Activated naive CD8-positive, alpha-beta T cell treated with anti-CD3 and anti-CD28 coated beads for 36 hours (primary cell): ENCODE measurements at regions not wholly inside any gene's neighbourhood (a gene's known extent, or its start where the extent isn't known, plus 50 kb on each side); places are given as distances from the start of the nearest gene placed in this dataset.

ENCODE experiments used
- DNase-seq: peaks from one replicate; pipeline ENCODE4 v3.0.0; 2021
- H3K27ac Mint-ChIP-seq: one replicate; pipeline ENCODE4 v1.8.0; 2022; ENCODE audit warnings: mild to moderate bottlenecking, moderate library complexity, mixed read lengths
- H3K27me3 Mint-ChIP-seq: one replicate; pipeline ENCODE4 v1.8.0; 2022; ENCODE audit warnings: mild to moderate bottlenecking, mixed read lengths
- H3K36me3 Mint-ChIP-seq: one replicate; pipeline ENCODE4 v1.8.0; 2021; ENCODE audit warnings: mild to moderate bottlenecking, mixed read lengths
- H3K4me1 Mint-ChIP-seq: one replicate; pipeline ENCODE4 v1.8.0; 2021; ENCODE audit warnings: mixed read lengths
- H3K4me3 Mint-ChIP-seq: one replicate; pipeline ENCODE4 v1.8.0; 2022; ENCODE audit warnings: mild to moderate bottlenecking, moderate library complexity, mixed read lengths
- H3K9me3 Mint-ChIP-seq: one replicate; pipeline ENCODE4 v1.8.0; 2022; ENCODE audit warnings: mixed read lengths

DNA sequence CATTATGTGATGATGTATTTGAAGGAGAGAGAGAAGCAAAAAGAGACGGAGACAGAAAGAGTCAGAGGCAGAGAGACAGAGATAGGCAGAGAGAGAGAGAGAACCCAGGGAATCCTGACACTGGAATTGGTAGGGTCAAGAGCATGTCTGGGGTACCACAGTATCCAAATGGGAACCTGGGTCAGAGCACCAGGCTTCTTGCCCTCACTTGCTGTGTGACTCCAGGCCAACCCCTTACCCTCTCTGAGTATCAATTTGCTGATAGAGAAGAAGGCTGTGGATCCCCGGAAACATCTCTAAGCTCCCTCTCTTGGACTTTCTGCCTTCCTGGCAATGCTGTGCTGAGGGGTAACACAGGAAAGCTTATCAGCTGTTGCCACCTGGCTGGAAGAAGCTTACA, 385.3 kb upstream of the SULF2 start:
- Mint-ChIP-seq H3K4me1 (no peaks in the 10 kb centered on the region), H3K9me3 (no peaks in the 10 kb centered on the region), H3K4me3 (no peak overlapping the region), H3K27me3 (peaks cover 6% of the 10 kb centered on the region), H3K36me3 (no peaks in the 10 kb centered on the region), H3K27ac (no peak overlapping the region)
- no peak for DNase-seq

DNA sequence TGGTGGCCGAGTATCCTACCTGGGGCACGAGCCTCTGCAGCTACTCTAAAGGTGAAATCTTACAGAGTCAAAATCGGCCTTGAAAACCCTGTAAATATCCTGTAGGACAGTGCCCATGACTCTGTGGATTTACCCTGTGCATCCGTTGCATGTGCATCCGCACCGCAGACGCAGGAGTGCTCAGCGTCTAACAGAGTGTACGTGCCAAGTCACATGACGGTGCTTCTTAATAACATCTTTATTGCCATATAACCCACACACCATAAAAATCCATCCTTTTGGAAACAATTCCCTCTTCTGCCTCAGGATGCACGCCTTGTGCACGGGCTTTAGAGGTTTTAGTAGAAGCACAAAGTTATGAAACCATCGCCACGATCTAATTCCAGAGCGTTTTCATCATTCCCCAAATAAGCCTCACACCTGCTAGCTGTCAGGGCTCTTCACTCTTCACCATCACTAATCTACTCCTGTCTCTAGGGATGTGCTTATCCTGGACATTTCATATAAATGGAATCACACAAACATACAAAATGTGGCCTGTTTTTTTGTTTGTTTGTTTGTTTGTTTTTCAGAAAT, 384.5 kb upstream of the SULF2 start:
- no peaks in the 10 kb centered on the region for H3K4me1 Mint-ChIP-seq
- no peak overlapping the region for H3K27ac Mint-ChIP-seq
- H3K36me3 Mint-ChIP-seq = no peaks in the 10 kb centered on the region
- no peak overlapping the region for H3K4me3 Mint-ChIP-seq
- no peaks in the 10 kb centered on the region for H3K9me3 Mint-ChIP-seq
- peaks cover 6% of the 10 kb centered on the region for H3K27me3 Mint-ChIP-seq
- DNase-seq = no peak

DNA sequence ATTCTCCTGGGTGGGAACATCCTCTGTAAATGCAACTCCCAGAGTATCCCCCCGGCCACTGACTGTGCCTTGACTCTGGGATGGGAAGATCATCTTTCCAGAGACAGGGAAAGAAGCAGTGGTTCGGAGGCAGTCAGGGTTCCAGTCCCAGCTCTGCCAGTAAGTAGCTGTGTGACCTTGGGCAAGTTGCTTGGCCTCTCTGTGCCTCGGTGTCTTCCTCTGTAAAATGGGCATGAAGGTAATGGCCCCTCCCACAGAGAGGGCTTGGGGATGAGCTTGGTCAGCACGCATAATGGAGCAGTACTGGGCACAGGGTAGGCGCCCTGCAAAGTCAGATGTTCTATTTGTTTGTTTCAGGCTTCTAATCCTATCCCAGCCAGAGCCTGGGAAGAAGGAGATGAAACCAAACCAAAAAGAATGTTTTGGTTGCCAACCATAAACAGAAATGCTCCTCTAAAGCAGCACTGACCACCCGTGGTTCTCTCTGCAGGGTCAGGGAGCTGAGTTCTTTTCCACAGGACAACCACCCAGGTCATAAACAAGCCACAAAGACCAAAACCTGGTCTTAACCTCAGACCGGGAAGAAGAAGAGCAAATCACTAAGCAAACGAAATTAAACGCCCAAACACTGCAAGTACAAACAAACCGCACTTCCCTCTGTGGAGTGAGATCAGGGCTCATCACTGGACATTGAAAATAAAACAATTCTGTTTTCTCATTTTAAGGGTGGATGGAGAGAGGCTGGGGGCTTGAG, 381.0 kb upstream of the SULF2 start:
- H3K4me3 Mint-ChIP-seq = no peak overlapping the region
- H3K4me1 Mint-ChIP-seq = no peaks in the 10 kb centered on the region
- H3K27me3 Mint-ChIP-seq = peaks cover 3% of the 10 kb centered on the region
- H3K27ac Mint-ChIP-seq = no peak overlapping the region
- no peaks in the 10 kb centered on the region for H3K36me3 Mint-ChIP-seq
- H3K9me3 Mint-ChIP-seq = no peaks in the 10 kb centered on the region
- DNase-seq = no peak

DNA sequence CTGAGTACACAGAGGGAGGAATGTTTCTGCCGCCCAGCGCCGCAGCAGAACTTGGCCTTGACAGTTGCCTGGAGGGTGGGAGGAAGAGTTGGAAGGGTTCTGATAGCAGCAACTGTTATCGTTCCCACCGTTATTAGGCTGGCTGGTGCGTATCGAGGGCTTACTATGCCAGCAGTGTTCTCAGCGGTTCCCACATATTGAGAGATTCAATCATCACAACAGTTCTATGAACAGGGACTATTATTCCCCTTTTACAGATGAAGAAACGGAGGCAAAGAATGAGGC, 380.1 kb upstream of the SULF2 start:
- H3K36me3 Mint-ChIP-seq = no peaks in the 10 kb centered on the region
- no peaks in the 10 kb centered on the region for H3K4me1 Mint-ChIP-seq
- H3K27ac Mint-ChIP-seq = no peak overlapping the region
- no peaks in the 10 kb centered on the region for H3K9me3 Mint-ChIP-seq
- no peak for DNase-seq
- peaks cover 3% of the 10 kb centered on the region for H3K27me3 Mint-ChIP-seq
- no peak overlapping the region for H3K4me3 Mint-ChIP-seq

DNA sequence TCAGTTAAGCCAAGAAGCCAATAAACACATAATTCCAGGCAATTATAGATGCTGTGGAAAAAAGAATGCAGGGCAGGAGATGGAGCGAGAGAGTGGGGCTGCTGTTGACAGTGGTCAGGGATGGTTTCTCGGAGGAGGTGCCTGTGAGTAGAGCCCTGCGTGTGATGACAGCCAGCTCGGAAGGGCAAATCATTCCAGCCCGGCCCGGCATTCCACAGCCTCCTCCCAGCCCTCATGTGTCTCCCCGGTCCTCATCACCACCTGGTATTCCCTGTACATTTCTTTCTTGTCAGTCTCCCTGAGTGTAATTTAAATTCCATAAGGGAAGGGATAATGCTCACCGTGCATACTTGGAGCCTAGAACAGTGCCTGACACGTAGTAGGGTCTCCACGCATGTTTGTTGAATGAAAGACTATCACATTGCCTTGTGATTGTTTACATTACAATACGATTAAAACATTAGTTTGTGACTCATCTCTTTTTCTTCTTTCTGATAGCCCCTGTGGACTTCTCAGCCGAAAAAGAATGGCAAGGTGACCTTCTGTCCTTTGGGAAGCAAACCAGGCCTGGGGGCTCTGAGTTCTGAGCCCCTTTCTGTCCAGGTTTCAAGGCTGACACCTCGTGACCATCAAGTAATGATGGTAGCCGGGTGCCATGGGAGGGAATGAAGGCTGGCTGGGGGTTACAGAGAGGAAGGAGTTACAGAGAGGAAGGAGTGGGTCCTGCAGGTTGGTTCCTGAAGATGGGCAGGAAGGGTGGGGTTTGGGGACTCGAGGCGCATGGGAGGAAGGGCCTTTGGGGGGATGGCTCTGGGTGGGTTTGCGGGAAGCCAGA, 379.5 kb upstream of the SULF2 start:
- peaks cover 1% of the 10 kb centered on the region for H3K27me3 Mint-ChIP-seq
- no peaks in the 10 kb centered on the region for H3K4me1 Mint-ChIP-seq
- no peak for DNase-seq
- no peaks in the 10 kb centered on the region for H3K36me3 Mint-ChIP-seq
- no peaks in the 10 kb centered on the region for H3K9me3 Mint-ChIP-seq
- no peak overlapping the region for H3K27ac Mint-ChIP-seq
- no peak overlapping the region for H3K4me3 Mint-ChIP-seq

DNA sequence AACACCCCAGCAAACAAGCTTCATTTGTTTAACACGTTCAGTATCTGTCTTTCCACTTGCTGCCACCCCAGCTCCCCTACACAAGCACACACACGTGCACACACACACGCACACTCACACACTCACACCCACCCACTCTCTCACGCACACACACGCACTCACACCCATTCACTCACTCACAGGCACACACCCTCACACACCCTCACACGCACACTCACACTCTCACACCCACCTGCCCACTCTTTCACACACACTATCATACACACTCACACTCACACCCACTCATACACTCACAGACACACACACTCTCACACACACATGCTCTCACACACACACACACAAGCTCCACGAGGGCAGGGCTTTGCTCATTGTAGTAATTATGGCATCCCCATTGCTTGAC, 378.8 kb upstream of the SULF2 start:
- H3K36me3 Mint-ChIP-seq = no peaks in the 10 kb centered on the region
- H3K4me1 Mint-ChIP-seq = no peaks in the 10 kb centered on the region
- H3K4me3 Mint-ChIP-seq = no peak overlapping the region
- H3K27ac Mint-ChIP-seq = no peak overlapping the region
- no peaks in the 10 kb centered on the region for H3K27me3 Mint-ChIP-seq
- no peak for DNase-seq
- H3K9me3 Mint-ChIP-seq = no peaks in the 10 kb centered on the region

DNA sequence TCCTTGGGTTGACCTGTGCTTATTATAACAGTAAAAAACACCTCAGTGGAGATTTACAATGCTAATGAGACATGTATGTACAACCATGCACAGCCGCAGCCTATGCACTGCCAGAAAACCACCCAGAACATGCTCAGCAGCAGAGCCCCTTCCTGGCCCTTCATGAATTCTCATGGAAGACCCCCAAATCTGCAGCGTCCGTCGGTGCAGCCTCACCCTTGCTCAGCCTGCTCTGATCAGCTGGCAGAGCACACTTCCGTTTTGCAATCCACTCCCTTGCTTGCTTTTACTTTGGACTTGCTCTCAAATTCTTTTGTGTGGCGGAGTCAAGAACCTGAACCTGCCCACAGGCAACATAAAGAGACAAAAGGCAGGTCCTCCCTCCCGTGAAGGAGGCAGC, 378.2 kb upstream of the SULF2 start:
- Mint-ChIP-seq H3K9me3 (no peaks in the 10 kb centered on the region), H3K4me3 (no peak overlapping the region), H3K27me3 (no peaks in the 10 kb centered on the region), H3K27ac (no peak overlapping the region), H3K36me3 (no peaks in the 10 kb centered on the region), H3K4me1 (no peaks in the 10 kb centered on the region)
- DNase-seq = no peak

DNA sequence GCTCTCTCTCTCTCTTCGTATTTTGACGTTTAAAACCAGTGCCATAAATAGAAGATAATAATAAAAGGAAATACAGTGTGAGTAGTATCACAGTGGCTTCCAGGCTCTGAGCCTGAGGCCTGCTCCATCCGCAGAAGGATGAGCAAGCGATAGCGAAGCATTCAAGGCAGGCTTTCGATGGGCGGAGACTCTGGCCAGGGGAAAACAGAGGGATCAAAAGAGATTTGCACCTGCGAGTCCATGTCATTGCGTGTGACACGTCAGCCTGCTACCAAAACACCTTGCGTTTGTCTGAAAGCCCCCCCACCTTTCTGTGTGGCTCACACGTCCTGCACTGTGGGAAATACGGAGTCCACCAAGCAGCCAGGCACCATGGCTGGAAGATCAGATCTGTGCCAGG, 377.3 kb upstream of the SULF2 start:
- Mint-ChIP-seq H3K4me3 (no peak overlapping the region), H3K36me3 (no peaks in the 10 kb centered on the region)

DNA sequence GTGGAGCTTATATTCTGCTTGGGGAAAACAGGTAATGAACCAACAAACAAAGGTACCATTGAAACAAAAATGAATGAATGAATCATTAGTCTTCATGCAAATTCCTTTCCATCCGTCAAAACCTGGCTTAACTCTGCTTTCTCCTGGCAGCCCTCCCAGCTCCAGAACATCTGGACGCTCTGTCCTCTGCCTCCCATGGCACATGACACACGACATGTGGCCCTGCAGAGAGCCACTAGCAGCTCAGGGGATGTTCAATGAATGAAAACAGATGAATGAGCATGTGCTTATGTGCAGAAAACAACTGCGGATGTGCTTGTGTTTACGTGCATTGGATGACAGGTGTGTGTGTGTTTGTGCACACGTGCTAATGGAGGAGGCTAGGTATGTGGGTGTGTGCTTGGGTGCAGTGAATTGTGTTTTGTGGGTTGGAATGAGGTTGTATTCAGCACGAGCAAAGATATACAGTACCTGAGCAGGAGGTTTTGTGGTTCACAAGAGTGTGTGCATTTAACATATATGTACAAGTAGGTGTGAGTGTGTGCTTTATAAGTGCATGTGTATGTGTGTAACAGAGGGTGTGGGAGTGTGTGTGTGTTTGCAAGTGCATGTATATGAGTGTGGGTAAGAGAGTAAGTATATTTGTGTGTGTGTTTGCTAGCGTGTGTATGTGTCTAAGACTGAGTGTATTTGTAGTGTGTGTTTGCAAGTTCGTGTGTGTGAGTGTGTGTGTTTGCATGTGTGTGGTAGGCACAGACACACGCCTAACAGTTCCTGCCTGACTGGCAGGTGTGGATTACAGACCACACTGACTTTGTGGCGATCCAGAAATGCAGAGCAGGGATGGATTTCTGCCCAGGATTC, 374.1 kb upstream of the SULF2 start:
- Mint-ChIP-seq H3K4me3 (no peak overlapping the region), H3K4me1 (no peaks in the 10 kb centered on the region), H3K27me3 (peaks cover 5% of the 10 kb centered on the region), H3K36me3 (no peaks in the 10 kb centered on the region), H3K27ac (no peak overlapping the region), H3K9me3 (no peaks in the 10 kb centered on the region)
- no peak for DNase-seq

More for the DNA sequence above, 377.3 kb upstream of the SULF2 start:
- Mint-ChIP-seq H3K27me3 (no peaks in the 10 kb centered on the region), H3K27ac (no peak overlapping the region), H3K9me3 (no peaks in the 10 kb centered on the region), H3K4me1 (no peaks in the 10 kb centered on the region)
- DNase-seq = no peak

DNA sequence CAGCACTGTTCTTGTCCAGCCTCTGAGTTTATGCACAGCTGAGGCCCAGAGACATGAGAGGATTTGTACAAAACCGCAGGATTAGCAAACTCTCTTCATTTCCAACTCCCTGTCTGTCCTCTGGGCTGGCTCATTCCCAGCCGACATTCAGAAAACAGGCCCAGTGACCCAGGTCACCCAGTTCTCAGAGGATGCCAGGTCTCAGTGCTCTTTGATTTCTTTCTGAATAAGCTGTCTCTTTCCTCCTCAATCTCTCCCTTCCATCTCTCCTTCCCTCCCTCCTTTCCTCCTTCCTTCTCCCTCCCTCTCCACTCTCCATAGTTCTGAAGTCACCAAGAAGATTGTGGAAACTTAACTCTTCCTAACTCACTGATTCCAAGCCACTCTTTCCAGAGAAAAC, 372.7 kb upstream of the SULF2 start:
- Mint-ChIP-seq H3K36me3 (no peaks in the 10 kb centered on the region), H3K4me1 (no peaks in the 10 kb centered on the region), H3K9me3 (no peaks in the 10 kb centered on the region), H3K27ac (no peak overlapping the region), H3K27me3 (peaks cover 6% of the 10 kb centered on the region), H3K4me3 (no peak overlapping the region)
- no peak for DNase-seq

DNA sequence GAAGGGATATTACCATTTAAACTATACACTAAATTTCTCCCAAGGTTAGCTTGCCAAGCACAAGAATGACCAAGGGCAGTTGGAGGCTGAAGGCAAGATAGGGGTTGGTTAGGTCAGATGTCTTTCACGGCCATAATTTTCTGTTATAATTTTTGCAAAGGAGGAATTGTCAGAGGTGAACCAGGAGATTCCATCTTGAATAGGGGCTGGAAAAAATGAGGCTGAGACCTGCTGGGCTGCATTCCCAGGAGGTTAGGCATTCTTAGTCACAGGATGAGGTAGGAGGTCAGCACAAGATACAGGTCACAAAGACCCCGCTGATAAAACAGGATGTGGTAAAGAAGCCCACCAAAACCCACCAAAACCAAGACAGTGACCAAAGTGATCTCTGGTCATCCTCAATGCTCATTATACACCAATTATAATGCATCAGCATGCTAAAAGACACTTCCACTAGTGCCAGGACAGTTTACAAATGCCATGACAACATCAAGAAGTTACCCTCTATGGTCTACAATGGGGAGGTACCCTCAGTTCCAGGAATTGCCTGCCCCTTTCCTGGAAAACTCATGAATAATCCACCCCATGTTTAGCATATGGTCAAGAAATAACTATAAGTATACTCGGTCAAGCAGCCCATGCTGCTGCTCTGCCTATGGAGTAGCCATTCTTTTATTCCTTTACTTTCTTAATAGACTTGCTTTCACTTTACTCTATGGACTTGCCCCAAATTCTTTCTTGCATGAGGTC, 371.8 kb upstream of the SULF2 start:
- DNase-seq = no peak
- H3K27me3 Mint-ChIP-seq = peaks cover 6% of the 10 kb centered on the region
- no peaks in the 10 kb centered on the region for H3K4me1 Mint-ChIP-seq
- H3K36me3 Mint-ChIP-seq = no peaks in the 10 kb centered on the region
- no peak overlapping the region for H3K27ac Mint-ChIP-seq
- no peaks in the 10 kb centered on the region for H3K9me3 Mint-ChIP-seq
- no peak overlapping the region for H3K4me3 Mint-ChIP-seq

DNA sequence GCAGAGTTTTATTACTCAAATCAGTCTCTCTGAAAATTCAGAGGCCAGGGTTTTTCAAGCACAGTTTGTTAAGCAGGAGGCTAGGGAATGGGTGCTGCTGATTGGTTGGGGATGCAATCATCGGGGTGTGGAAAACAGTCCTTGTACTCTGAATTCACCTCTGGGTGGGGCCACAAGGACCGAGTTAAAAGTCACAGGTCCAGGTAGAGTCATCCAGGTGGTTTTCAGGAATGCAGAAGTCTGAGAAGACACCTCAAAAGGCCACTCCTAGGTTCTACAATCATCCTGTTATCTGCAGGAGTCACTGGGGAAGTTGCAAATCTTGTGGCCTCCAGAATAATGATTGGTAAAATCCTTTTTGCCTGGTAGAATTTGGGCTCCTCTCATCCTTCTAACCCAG, 371.2 kb upstream of the SULF2 start:
- Mint-ChIP-seq H3K9me3 (no peaks in the 10 kb centered on the region), H3K4me3 (no peak overlapping the region), H3K27me3 (peaks cover 6% of the 10 kb centered on the region), H3K4me1 (no peaks in the 10 kb centered on the region), H3K36me3 (no peaks in the 10 kb centered on the region), H3K27ac (no peak overlapping the region)
- DNase-seq = no peak

DNA sequence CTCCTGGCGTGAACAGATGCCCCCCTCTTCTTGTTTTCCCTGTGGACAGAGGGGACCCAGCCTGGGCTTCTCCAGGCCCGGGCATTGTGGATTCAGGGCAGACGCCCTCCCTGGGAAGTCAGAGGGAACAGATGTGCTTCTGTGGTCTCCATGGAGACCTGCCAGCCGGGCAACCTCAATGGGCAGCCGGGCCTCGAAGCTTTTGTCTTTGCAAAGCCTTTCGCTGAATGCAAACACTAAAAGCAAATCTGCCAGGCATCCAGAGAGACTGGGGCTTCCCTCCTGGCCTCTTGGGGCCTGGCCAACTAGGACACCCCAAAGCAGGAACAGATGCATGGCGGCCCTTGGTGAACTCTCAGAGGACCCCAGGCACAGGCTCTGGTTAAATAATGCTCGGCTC, 370.0 kb upstream of the SULF2 start:
- Mint-ChIP-seq H3K9me3 (no peaks in the 10 kb centered on the region), H3K4me3 (no peak overlapping the region), H3K27ac (no peak overlapping the region), H3K36me3 (no peaks in the 10 kb centered on the region), H3K4me1 (no peaks in the 10 kb centered on the region), H3K27me3 (peaks cover 6% of the 10 kb centered on the region)
- DNase-seq = no peak

DNA sequence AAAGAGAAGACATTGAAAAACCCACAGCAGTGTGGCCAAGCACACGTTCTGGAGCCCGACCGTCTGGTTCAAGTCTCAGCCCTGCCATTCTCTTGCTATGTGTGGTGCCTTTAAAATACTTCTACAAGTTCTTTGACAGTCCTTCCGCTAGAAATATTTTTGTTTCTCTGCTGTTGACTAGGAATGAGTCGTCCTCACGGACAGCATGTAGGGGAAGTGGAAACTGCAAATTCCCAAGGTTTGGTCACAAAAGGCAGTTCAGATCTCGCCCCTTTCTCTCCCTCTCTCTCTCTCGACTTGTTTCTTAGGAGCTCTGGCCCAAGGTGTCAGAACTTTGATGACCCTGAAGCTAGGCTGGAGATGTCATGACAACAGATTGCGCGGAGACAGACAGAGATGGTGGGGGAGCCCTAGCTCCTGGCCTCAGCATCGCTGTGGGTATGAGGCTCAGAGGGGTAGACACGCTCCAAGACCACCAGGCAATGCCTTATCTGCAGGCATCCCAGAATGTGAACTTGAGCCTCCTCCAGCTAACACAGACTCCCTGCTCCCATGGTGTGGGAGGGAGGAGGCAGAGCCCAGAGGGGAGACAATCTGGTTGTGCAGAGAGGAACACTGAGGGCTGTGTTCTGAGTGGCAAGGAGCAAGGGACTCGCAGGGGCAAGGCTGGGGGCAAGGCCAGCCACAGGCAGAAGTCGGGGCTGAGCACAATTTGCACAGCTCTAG, 368.9 kb upstream of the SULF2 start:
- H3K4me3 Mint-ChIP-seq = no peak overlapping the region

More for the DNA sequence above, 368.9 kb upstream of the SULF2 start:
- no peaks in the 10 kb centered on the region for H3K4me1 Mint-ChIP-seq
- peaks cover 6% of the 10 kb centered on the region for H3K27me3 Mint-ChIP-seq
- no peaks in the 10 kb centered on the region for H3K9me3 Mint-ChIP-seq
- no peaks in the 10 kb centered on the region for H3K36me3 Mint-ChIP-seq
- no peak overlapping the region for H3K27ac Mint-ChIP-seq
- DNase-seq = no peak
